22Rv1 (cell line): ENCODE measurements at regions not wholly inside any gene's neighbourhood (a gene's known extent, or its start where the extent isn't known, plus 50 kb on each side); places are given as distances from the start of the nearest gene placed in this dataset.
"Not testable (repeated sequence)": the region's sequence is repeated elsewhere in the genome, so short reads cannot be mapped to it uniquely, and the experiment has no call there.

Source experiments
- H3K27ac ChIP-seq: fragments of 450-650 bp; 2 replicates; pipeline ENCODE4 v1.5.1; 2017
- CTCF ChIP-seq: fragments of 450-650 bp; IDR thresholded peaks from 2 replicates; pipeline ENCODE4 v1.5.1; 2017; ENCODE audit warnings: mild to moderate bottlenecking
- ZFX ChIP-seq: fragments of 450-650 bp; IDR thresholded peaks from 2 replicates; pipeline ENCODE4 v1.6.1; 2017; ENCODE audit warnings: antibody characterized with exemption, borderline replicate concordance

DNA sequence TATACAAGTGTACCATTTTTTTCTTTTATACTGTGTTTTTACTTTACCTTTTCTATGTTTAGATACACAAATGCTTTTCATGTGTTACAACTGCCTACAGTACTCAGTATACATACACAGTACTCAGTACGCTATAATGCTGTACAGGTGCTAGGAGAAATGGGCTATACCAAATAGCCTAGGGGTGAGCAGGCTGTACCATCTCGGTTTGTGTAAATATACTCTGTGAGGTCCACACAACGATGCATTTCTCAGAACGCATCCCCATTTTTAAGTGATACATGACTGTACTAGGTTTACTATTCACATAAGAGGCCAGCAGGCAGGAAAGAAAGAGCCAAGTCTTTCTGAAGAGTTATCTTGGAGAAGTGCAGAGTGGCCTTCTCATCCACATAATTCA is 426.4 kb upstream of the MTPN start:
- TF ChIP-seq ZFX: no peak
- no peak for TF ChIP-seq CTCF
- H3K27ac ChIP-seq: no peak overlapping the region

GRCh38 chr7:136400877-136401276 is 423.7 kb upstream of the MTPN start:
- no peak overlapping the region for H3K27ac ChIP-seq
- TF ChIP-seq ZFX (no peak), CTCF (no peak)

DNA sequence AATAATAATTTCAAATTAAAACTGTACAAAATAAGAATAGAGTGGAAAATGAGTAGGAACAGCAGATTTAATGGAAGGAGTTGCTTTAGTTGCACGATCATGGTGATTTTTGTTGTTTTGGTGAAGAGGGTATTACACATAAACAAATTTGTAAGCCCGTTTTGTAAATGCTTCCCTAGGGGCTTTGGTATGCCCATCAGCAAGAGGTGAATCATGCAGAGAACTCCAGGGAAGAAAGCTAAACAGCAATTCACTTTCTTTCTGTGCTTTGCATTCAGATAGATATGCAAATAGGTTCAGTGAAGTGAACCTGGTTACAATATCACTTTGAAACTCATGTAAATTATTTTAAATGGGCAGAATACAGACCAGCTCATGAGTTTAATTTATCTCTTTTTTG is 422.2 kb upstream of the MTPN start:
- TF ChIP-seq ZFX: no peak
- TF ChIP-seq CTCF: no peak
- no peak overlapping the region for H3K27ac ChIP-seq

GRCh38 chr7:136392856-136393255 is 415.7 kb upstream of the MTPN start:
- no peak for TF ChIP-seq CTCF
- no peak for TF ChIP-seq ZFX
- no peak overlapping the region for H3K27ac ChIP-seq

- TF ChIP-seq ZFX (no peak), CTCF (no peak)
- no peak overlapping the region for H3K27ac ChIP-seq
These were observed 414.2 kb upstream of the MTPN start for GRCh38 chr7:136391371-136391770.

- no peak overlapping the region for H3K27ac ChIP-seq
- TF ChIP-seq CTCF (no peak), ZFX (no peak)
These were observed 412.8 kb upstream of the MTPN start for GRCh38 chr7:136389933-136390332.

DNA sequence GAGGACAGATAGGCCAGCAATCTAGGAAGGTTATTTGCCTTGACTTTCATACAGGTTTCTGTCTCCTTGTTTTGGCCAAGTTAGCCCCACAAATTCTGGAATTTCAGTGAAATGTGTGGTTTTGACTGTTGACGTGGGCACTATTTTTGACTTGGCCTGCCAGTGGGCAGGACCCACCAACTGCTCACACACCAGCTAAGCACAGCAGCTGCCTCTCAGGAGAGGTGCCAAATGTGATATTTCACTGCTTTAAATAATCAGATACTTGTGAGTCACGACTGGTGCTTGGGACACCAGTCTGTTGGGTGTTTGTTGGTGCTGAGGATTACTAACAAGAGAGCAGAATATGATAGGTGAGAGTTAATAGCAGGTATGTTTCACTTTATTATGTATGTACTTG is 409.7 kb upstream of the MTPN start:
- no peak overlapping the region for H3K27ac ChIP-seq
- TF ChIP-seq CTCF (no peak), ZFX (no peak)

- not testable (repeated sequence) for H3K27ac ChIP-seq
These were observed 394.2 kb upstream of the MTPN start for GRCh38 chr7:136371409-136371808.
